ENCODE measurements at regions not wholly inside any gene's neighbourhood (a gene's known extent, or its start where the extent isn't known, plus 50 kb on each side); places are given as distances from the start of the nearest gene placed in this dataset.

- no peak for TF ChIP-seq MAX (IDR thresholded peaks at IDR 0.05)
- no peak for TF ChIP-seq CREB1 (IDR thresholded peaks at IDR 0.05; ENCODE audit: low read depth)
- TF ChIP-seq TAF1 (IDR thresholded peaks at IDR 0.05; ENCODE audit: low read depth) = no peak
- no peak for TF ChIP-seq REST (IDR thresholded peaks at IDR 0.05; ENCODE audit: low read depth)
- TF ChIP-seq USF1 (IDR thresholded peaks at IDR 0.05) = no peak
- no peak for TF ChIP-seq TEAD4 (IDR thresholded peaks at IDR 0.05)
- TF ChIP-seq CEBPB (IDR thresholded peaks at IDR 0.05) = no peak
- TF ChIP-seq EP300 (IDR thresholded peaks at IDR 0.05; ENCODE audit: borderline replicate concordance) = no peak
Measured at GRCh38 chrX:69291116-69291515, 125.9 kb upstream of the PJA1 start.

DNA sequence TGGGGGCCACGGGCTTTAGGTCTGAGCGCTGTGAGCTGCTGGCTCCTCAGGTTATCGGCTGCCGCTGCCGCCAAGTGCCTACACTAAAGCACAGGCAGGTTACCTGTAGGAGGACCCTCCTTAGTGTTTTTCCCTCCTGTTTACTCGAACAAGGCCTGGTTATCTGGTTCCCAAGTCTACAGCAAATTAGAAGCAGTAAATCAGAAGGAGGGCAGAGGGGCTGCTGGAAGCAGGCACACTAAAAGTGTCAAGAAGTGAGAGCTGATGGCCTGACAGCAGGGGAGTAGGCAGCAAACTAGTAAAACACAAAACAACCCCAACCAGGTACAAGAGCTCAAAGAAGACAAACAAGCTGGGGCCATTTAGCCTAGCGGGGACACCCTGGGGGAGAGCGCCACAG is 125.0 kb upstream of the PJA1 start:
- no peak for TF ChIP-seq FOXM1 (IDR thresholded peaks at IDR 0.05; ENCODE audit: borderline replicate concordance, low read depth)
- no peak for TF ChIP-seq TAF1 (IDR thresholded peaks at IDR 0.05; ENCODE audit: low read depth)
- TF ChIP-seq USF1 (IDR thresholded peaks at IDR 0.05) = no peak
- no peak for TF ChIP-seq RAD21 (IDR thresholded peaks at IDR 0.05; ENCODE audit: low read depth)

DNA sequence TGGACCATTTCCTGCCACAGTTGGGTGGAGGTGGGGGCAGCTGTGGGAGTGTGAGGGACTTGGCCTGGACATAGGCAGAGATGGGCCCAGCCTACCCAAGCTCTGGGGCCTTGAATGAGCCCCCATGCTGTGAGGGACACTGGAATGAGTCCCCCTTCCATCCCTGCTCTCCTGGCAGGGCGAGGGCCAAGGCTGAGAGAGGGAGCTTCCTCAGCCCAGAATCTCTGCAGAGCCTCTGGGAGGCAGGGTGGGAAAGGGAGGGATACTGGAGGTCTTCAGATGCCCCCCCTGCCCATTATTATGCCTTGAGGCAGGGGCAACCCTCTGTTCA is 124.5 kb upstream of the PJA1 start:
- no peak for TF ChIP-seq REST (IDR thresholded peaks at IDR 0.05; ENCODE audit: low read depth)
- no peak for TF ChIP-seq YY1 (IDR thresholded peaks at IDR 0.05; ENCODE audit: low read depth)
- TF ChIP-seq CEBPB (IDR thresholded peaks at IDR 0.05) = no peak
- no peak for TF ChIP-seq NFIC (IDR thresholded peaks at IDR 0.05)
- TF ChIP-seq MAX (IDR thresholded peaks at IDR 0.05) = no peak
- no peak for TF ChIP-seq FOXM1 (IDR thresholded peaks at IDR 0.05; ENCODE audit: borderline replicate concordance, low read depth)
- no peak for TF ChIP-seq RAD21 (IDR thresholded peaks at IDR 0.05; ENCODE audit: low read depth)

- no peak for TF ChIP-seq CREB1 (IDR thresholded peaks at IDR 0.05; ENCODE audit: low read depth)
- TF ChIP-seq CEBPB (IDR thresholded peaks at IDR 0.05) = no peak
- TF ChIP-seq ZBTB7A (IDR thresholded peaks at IDR 0.05; ENCODE audit: low read depth) = no peak
- TF ChIP-seq FOXM1 (IDR thresholded peaks at IDR 0.05; ENCODE audit: borderline replicate concordance, low read depth) = no peak
- no peak for TF ChIP-seq MAX (IDR thresholded peaks at IDR 0.05)
- no peak for TF ChIP-seq REST (IDR thresholded peaks at IDR 0.05; ENCODE audit: low read depth)
- TF ChIP-seq TAF1 (IDR thresholded peaks at IDR 0.05; ENCODE audit: low read depth) = no peak
- TF ChIP-seq EGR1 (IDR thresholded peaks at IDR 0.05) = no peak
- TF ChIP-seq USF1 (IDR thresholded peaks at IDR 0.05) = no peak
- no peak for TF ChIP-seq EP300 (IDR thresholded peaks at IDR 0.05; ENCODE audit: borderline replicate concordance)
- no peak for TF ChIP-seq RAD21 (IDR thresholded peaks at IDR 0.05; ENCODE audit: low read depth)
- TF ChIP-seq TCF12 (IDR thresholded peaks at IDR 0.05; ENCODE audit: low read depth) = no peak
- TF ChIP-seq YY1 (IDR thresholded peaks at IDR 0.05; ENCODE audit: low read depth) = no peak
Measured at GRCh38 chrX:69289046-69289792, 124.0 kb upstream of the PJA1 start.

Data from Ishikawa (cell line).